Amygdala (tissue), 56 donors: ENCODE measurements at regions not wholly inside any gene's neighbourhood (a gene's known extent, or its start where the extent isn't known, plus 50 kb on each side); places are given as distances from the start of the nearest gene placed in this dataset.

ENCODE experiments used
- DNase-seq, 56 donors: peaks; one replicate each; lab custom pipeline; 2025; lab: John Stamatoyannopoulos, UW

DNA sequence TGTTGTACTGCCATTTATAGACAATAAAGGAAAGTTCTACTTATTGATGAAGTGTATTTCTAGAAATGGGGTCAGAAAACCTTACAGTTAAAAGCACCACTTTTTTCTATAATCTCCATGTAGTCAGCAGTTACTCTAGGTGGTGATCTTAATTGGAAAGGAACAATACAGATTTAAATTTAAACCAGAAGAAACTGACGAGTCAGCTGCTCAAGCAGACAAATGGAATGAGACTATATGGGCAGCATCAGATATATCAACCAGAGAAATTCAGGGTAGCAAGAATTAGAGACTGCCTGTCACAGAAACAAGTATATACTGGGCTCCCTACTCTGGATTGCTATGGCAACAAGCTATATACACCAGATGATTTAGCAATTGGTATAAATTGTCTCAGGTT is 99.6 kb upstream of the SCG2 start:
- DNase-seq, result no peak

DNA sequence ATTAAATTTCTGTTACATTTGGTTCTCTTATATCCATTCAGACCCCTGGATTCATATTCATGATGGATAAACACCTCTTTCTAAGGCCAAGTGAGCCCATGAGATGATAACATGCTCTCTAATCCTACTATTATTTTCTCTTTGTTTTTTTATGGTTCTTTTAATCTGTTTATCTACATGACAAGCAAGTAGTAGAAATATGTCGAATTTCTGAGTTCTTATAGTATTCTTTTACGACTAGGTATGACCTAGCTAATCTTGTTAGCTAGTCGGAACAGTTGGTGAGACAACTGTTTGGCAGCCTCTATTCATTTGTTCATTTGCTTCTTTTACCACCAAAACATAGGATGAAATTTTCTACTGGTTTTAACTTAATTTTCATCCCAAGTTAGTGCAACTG is 98.1 kb upstream of the SCG2 start:
- DNase-seq, result no peak

DNA sequence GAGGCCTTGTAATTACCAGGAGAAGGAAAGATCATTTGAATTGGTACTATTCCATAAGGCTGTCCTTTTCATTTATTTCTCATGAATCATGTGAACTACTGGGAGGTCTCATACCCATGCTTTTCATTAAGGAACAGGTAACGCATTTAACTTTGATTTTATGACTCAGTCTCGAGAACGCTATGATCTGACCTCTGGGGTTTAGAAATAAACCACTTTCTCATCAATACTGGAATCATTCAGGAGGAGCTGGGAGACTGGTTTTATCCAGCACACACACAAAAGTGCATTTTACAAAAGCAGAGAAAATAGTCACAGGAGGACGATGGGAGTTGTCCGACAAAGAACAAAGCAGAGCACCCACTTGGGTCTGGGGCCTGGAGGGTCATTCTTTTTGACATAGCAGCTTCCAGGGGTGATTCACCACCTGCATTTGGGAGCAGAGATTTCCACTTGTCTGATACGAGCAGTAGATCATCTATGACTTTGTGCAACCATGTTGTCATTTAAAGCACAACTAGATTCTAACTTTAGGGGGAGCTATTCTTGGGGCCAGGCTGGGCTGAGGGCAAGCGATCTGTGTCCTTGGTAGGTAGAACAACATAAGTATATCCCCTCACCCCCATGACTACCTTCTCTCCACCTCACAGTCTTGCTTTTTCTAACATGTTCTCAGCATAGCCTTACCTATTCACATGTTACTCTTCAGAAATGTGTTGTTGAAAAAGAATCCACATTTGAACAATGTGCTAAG is 95.9 kb upstream of the SCG2 start:
- no peak for DNase-seq

DNA sequence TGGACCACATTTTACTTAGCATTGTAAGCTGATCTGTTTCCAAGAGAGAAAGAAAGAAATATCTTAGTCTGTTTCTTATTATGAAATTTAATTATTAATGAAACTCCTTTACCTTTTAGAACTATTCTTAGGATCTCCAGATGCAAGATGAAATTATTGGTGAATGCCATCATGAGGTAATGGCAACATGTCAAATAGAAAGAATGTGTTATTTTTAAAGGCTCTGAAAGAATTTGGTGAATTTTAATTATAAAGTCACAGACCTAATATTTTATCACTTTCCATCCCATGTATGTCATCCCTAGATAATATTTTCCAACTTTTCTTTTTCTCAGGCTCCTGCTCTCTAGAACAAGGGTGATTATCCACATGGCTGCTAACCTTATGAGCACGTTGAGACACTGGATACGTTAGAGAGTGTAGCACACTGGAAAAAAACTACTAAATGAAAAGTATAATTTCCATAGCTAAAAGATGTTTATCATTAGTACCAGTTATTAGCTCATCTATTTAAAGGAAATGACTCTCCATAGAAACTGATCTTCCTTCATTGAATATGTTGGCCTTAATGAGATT is 95.2 kb upstream of the SCG2 start:
- DNase-seq, result no peak

DNA sequence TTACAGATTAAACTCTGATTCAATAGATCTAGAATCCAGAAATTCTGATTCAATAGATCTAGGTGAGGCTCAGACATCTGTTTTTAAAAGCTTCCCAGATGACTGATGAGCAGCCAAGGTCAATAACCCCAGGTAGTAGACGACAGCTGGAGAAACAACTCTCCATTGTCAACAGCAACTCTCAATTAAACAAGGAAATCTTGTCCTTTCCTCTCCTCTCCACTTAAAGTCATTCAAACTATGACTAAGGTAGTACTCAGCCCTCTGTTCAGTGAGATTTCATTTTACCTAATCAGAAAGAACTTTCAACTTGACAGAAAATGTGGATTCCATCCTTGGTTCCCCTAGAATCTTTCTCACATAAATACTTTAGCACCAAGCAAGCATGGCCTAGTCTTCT is 94.6 kb upstream of the SCG2 start:
- DNase-seq, result no peak

DNA sequence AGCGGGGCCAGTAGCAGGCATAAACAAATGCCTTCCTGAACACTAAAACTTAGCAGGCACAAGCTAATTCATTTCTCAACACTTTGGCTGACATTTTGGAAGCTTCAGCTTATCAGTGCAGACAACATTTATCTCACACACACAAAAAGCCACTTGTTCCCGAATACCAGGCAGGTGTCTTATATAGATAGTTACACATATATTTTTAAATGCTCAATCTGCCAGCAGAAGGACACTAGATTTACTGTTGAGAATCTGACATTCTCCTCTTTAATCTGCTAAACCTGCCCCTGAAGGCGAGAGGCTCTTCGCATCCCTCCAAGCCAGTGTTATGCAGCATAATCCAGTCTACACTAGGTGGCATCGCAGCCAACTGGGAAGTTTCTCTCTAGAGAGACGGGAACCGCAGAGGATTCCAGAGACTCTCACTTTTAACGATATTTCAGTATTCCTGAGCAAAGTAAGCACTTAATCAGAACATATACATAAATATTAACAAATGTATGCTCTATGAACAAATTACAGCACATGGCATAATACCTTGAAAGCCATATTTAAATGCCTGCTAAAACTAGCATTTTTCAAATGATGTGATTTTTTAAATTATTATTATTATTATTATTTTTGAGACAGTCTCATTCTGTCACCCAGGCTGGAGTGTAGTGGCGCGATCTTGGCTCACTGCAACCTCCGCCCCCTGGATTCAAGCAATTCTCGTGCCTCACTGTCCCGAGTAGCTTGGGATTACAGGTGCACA is 90.2 kb upstream of the SCG2 start:
- peak in 25 of 56 donors; percentile 0 to 57 (median 11) for DNase-seq

DNA sequence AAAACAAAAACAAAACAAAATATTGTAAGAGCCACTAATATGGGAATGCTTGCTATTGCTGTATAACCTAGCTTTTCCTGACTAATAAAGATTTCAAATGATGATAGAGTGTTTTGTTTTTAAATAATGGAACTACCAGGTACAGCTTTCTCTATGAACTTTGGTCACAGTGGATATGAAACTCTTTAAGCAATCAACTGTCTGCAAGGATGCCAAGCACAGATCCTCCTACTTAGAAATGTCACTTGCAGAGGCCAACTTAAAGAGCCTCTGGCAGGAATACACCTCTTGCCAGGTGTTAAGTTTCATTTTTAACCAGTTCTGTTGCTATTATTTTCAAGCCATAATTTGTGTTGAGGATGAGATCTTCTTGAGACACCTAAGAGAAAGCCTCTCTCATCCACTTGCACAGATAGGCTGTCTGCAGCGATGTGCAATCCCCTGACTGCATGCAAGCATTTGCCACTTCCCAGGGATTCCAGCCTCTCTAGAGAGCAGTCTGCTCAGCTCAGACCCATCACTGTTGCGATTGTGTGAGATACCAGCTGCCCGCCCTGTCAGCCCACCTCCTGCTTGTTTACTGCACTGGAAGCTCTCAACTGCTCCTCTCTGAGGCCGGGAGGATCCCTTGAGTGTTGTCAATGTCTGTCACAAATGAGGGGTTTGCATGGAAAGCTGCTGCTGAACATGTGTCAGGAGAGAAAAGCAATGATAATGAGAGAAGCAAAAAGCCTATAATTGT is 86.1 kb upstream of the SCG2 start:
- DNase-seq, result peak in 2 of 56 donors; percentile 0 to 1

DNA sequence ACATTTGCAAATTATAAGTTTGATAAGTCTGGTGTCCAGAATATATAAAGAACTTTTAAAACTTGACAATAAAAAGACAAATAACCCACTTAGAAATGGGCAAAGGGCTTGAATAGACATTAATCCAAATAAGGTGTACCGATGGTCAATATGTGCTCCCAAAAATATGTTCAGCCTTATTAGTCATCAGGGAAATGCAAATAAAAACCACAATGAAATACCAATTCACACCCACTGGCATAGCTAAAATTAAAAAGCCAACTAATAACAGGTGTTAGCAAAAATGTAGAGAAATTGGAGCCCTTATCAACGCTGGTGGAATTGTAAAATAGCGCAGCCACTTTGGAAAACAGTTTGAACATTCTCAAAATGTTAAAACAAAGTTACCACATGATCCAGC is 79.0 kb upstream of the SCG2 start:
- DNase-seq, result no peak

DNA sequence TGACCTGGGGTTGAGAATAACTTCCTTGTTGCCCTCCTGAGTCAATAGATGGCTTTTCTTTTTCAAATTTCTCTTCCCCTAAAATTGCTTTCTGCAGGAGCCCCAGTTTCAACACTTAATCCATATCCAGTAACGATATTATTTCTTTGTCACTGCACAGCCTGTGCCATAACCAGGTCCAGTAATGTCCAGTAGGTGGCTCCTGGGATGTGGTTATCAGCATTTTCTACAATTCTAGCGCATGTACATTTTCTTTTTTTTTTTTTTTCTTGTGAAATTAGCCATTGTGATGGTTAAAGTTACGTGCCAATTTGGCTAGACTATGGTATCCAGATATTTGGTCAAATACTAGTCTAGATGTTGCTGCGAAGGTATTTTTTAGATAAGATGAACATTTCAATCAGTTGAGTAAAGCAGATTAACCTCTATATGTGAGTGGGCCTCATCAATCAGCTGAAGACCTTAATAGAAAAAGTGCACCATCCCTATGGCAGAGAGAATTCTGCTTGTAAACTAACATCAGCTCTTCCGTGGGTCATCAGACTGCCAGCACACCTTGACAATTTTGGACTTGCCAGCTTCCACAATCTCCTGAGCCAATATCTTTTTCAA is 72.9 kb upstream of the SCG2 start:
- no peak for DNase-seq

DNA sequence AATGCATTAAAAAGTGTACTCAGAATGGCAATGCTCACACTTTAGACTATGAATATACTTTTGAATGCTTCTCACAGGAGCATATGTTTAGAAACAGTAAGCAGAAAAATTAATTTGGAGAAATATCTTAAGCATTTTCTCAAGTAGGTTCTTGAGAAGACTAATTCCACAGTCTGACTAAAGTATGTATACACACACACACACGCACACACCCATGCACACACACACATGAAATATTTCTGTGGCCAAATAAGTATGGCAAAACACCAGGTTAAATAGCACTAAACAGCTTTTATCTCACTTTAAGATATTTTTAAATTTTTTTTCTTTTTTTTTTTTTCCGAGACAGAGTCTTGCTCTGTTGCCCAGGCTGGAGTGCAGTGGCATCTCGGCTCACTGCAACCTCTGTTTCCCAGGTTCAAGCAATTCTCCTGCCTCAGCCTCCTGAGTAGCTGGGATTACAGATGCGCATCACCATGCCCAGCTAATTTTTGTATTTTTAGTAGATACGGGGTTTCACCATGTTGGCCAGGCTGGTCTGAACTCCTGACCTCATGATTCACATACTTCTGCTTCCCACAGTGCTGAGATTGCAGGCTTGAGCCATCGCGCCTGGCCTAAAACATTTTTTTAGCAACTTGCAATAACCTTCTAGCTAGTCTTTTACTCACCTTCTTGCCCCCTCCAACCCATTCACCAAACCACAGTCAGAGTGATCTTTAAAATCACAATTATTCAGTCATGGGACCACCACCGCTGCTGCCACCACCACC is 67.5 kb upstream of the SCG2 start:
- DNase-seq, result no peak

DNA sequence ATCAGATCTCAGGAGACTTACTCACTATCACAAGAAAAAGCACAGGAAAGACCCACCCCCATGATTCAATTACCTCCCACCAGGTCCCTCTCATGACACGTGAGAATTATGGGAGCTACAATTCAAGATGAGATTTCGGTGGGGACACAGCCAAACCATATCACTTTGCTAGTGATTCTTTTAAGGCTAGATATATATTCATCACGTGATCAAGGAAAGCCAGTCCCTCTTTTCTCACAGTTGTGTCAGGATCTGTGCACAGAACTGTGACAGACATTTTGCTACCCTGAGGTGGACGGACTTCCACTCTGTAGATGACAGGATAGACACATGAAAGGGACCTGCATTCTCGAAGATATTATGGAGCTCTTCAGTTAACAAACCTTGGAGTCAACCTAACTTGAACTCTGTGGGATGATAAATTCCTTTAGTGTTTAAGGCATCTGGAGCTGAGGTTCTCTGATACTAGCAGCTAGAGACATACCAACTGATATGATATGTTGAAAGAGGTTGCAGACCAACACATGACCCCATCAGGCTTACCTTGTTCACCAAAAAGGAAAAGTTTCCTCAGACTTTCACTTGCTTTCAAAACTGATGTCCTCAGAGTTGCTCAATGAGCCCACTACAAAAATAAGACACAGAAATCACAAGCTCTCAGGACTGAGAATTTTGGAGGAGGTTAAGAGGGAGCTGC is 66.3 kb upstream of the SCG2 start:
- no peak for DNase-seq

DNA sequence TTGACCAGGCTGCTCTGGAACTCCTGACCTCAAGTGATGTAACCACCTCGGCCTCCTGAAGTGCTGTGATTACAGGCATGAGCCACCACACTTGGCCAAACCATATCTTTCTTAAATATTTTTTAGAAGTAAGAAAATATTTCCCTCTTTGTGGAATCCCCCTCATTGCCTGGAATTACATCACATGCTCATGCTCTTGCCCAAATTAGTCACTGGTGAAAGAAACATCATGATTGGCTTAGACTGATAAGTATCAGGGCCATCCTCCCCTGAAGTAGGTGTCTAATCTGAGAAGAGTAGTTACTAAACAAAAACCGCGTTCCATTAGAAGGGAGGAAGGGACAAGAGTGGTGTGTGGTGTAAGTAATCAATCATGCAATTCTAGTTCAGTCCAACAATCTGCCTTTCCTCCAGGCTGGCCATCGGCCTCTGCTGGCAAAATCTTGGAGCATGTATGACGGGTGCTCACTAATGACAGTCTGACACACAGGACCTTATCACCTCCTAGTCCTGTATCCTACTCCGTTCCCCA is 52.3 kb upstream of the SCG2 start:
- no peak for DNase-seq

DNA sequence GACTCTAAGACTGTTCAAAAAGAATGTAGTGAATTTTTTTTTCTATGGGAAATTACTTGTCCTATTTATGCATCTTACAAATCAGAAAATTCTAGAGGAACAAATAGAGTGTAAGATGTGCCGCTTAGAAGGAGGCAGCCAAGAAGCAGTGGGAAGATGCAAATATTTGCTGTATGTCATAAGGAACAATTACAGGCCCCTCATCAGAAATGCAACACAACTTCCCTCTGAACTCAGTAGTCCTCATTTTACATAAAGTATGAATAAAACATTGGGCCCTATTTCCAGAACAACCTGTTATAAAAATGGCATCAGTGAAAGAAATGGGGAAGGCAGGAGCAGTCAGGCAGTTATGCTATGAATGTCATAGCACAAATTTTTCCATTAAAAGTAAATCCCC is 50.7 kb upstream of the SCG2 start:
- DNase-seq, result no peak

DNA sequence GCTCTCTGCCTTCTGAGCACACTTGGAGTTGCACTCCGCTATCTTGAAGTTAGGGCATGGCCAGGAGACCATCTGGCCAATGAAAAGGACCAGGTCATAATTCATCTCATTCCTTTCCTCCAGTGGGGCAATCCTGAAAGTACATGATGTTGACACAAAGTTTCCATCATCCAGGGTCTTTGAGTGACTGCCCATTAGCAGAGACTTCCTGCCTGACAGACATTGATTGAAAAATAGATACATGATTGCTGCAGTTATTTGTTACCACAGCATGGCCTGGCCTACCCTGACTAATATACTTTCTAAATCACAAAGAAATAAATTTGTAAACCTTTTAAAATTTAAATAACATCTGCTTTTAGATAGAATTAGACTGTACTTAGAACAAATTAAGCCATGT is 50.0 kb upstream of the SCG2 start:
- no peak for DNase-seq
